Vagina (tissue), 2 donors: ENCODE measurements at regions not wholly inside any gene's neighbourhood (a gene's known extent, or its start where the extent isn't known, plus 50 kb on each side); places are given as distances from the start of the nearest gene placed in this dataset.

Experiments
- POLR2A ChIP-seq, 2 donors: fragments of 450-650 bp; IDR thresholded peaks; one replicate each; pipeline ENCODE4 v1.6.1; 2017; ENCODE audit warnings: antibody characterized with exemption in 2 of 2, mild to moderate bottlenecking in 2 of 2, moderate library complexity in 2 of 2
- POLR2AphosphoS5 ChIP-seq, 2 donors: sonication (generic); formaldehyde crosslinking; IDR thresholded peaks; one replicate each; pipeline ENCODE4 v1.9.0; 2017; ENCODE audit warnings: antibody characterized with exemption in 2 of 2, mild to moderate bottlenecking in 2 of 2, low read depth in 1 of 2; ENCODE audit not compliant: insufficient read depth in 1 of 2

DNA sequence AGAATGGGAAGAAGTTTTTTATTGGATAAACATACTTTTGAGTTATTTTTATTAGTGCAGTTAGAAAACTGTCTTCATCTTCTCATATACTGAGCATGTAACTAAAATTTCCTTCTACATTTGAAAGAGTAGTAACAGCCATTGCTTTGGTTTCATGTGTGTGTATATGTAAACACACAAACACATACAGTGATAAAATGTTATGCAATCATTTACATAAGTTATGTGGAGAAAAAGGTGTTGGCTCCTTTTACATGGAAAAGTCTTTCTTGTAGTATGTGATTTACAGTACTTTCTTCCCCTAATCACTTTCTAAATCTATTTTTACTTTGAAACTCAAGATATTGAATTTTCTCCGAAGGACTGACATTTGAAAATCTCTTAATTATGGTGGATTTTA, 194.3 kb upstream of the PACRGL start:
- no peak for TF ChIP-seq POLR2AphosphoS5 (IDR thresholded peaks at IDR 0.05; ENCODE audit: insufficient read depth in 1 of 2, low read depth in 1 of 2)
- no peak for TF ChIP-seq POLR2A (IDR thresholded peaks at IDR 0.05)
